HepG2 (cell line): ENCODE measurements at regions not wholly inside any gene's neighbourhood (a gene's known extent, or its start where the extent isn't known, plus 50 kb on each side); places are given as distances from the start of the nearest gene placed in this dataset.
A peak's percentile ranks its signal among the peaks of the same experiment; 100 is the strongest.

Experiments used
- ATAC-seq: fragments of 200-7000 bp; cut with Tn5 transposase; 3 replicates; pipeline ENCODE4 v1.9.1; 2020; ENCODE audit warnings: mild to moderate bottlenecking, moderate library complexity
- BruUV-seq: library from RNA; stranded (reverse); fragments of 400-500 nt; replicated peaks from 2 replicates; lab custom pipeline; 2021; lab: Mats Ljungman, UMichigan
- CTCF ChIA-PET: fragments of 300-600 bp; formaldehyde crosslinking; extraction: SDS; loops from one replicate; lab custom pipeline; 2021; ENCODE audit warnings: low total read pairs, inconsistent platforms, low intra/inter-chr PET ratio; lab: Yijun Ruan, JAX
- POLR2A ChIA-PET: fragments of 350-600 bp; sonication (Branson Sonifier 250); formaldehyde crosslinking; loops from one replicate; lab custom pipeline; 2020; ENCODE audit warnings: antibody characterized with exemption, inconsistent platforms; lab: Yijun Ruan, JAX
- DNase-seq: peaks from one replicate; pipeline ENCODE4 v3.0.0-alpha.2; 2015; ENCODE audit warnings: low spot score
- FAIRE-seq: peaks from 3 replicates; lab custom pipeline; 2011; peaks lifted over from hg19 to GRCh38; lab: Jason Lieb, UNC
- H2AFZ ChIP-seq: one replicate; pipeline ENCODE4 v1.6.1; 2011; ENCODE audit warnings: low read length, inconsistent platforms
- H3K27ac ChIP-seq: fragments of 300-600 bp; 3 replicates; pipeline ENCODE4 v1.8.0; 2011; ENCODE audit warnings: mixed run types, mild to moderate bottlenecking, mixed read lengths, low read length, inconsistent platforms; ENCODE audit not compliant: insufficient read depth; ENCODE audit errors: extremely low read length
- H3K27me3 ChIP-seq, 2 experiments: fragments of 200-600 bp in 1 of 2; 2 replicates in 1 of 2; 3 replicates in 1 of 2; pipeline versions ENCODE4 v1.6.0 to v1.8.0; 2011; ENCODE audit warnings: low read length in 2 of 2, mild to moderate bottlenecking in 2 of 2, moderate library complexity in 2 of 2, inconsistent platforms in 1 of 2; ENCODE audit not compliant: insufficient read depth in 2 of 2, control insufficient read depth in 1 of 2
- H3K36me3 ChIP-seq, 2 experiments: fragments of 200-600 bp in 1 of 2; replicated peaks in 1 of 2; 2 replicates in 1 of 2; 3 replicates in 1 of 2; pipeline versions ENCODE4 v1.5.1 to v1.8.0; 2011; ENCODE audit warnings: low read length in 2 of 2, inconsistent platforms in 1 of 2; ENCODE audit not compliant: insufficient read depth in 2 of 2, control insufficient read depth in 1 of 2
- H3K4me1 ChIP-seq: 2 replicates; pipeline ENCODE4 v1.5.1; 2012; ENCODE audit warnings: low read length, inconsistent platforms; ENCODE audit not compliant: insufficient read depth
- H3K4me2 ChIP-seq: 2 replicates; pipeline ENCODE4 v1.6.0; 2011; ENCODE audit warnings: low read depth, low read length, inconsistent platforms
- H3K4me3 ChIP-seq, 3 experiments: fragments of 200-600 bp in 1 of 3; sonication (generic), shearing (Covaris generic) in 1 of 3; replicated peaks in 1 of 3; 2 replicates each; pipeline ENCODE4 v1.5.1; 2011 to 2016; ENCODE audit warnings: low read length in 3 of 3, inconsistent platforms in 2 of 3, low read depth in 2 of 3, mild to moderate bottlenecking in 2 of 3, control low read depth in 1 of 3, mixed read lengths in 1 of 3; ENCODE audit not compliant: insufficient read depth in 1 of 3
- H3K79me2 ChIP-seq: one replicate; pipeline ENCODE4 v1.6.1; 2011; ENCODE audit warnings: low read length, inconsistent platforms; ENCODE audit not compliant: insufficient read depth
- H3K9ac ChIP-seq: 2 replicates; pipeline ENCODE4 v1.6.0; 2011; ENCODE audit warnings: mild to moderate bottlenecking, low read depth, low read length, inconsistent platforms; ENCODE audit not compliant: insufficient read depth
- H3K9me3 ChIP-seq: 2 replicates; pipeline ENCODE4 v1.5.1; 2012; ENCODE audit warnings: mild to moderate bottlenecking, low read length
- H4K20me1 ChIP-seq: 2 replicates; pipeline ENCODE4 v1.6.0; 2011; ENCODE audit warnings: inconsistent platforms, mild to moderate bottlenecking, low read length, moderate library complexity; ENCODE audit not compliant: insufficient read depth
- AKAP8 ChIP-seq: sonication (generic); formaldehyde crosslinking; IDR thresholded peaks from 2 replicates; pipeline ENCODE4 v1.5.1; 2020; ENCODE audit warnings: mild to moderate bottlenecking, missing genetic modification reagents
- ATF7 ChIP-seq, 2 experiments: fragments of 450-650 bp in 1 of 2; sonication (generic) in 1 of 2; formaldehyde crosslinking in 1 of 2; IDR thresholded peaks; 2 replicates each; pipeline versions ENCODE4 v1.4.0 to v1.6.1; 2016 to 2020; ENCODE audit warnings: antibody characterized with exemption in 1 of 2, mild to moderate bottlenecking in 1 of 2, missing genetic modification reagents in 1 of 2
- CEBPB ChIP-seq: IDR thresholded peaks from 2 replicates; pipeline ENCODE4 v1.6.1; 2011; ENCODE audit warnings: low read depth, low read length, improper control_type of control experiment, borderline replicate concordance
- CEBPG ChIP-seq: IDR thresholded peaks from 2 replicates; pipeline ENCODE4 v1.6.1; 2016
- CREB1 ChIP-seq, 2 experiments: fragments of 450-650 bp in 1 of 2; IDR thresholded peaks; 2 replicates each; pipeline ENCODE4 v1.6.1; 2016 to 2017; ENCODE audit warnings: control low read depth in 1 of 2, mild to moderate bottlenecking in 1 of 2, missing compliant biosample characterization in 1 of 2, missing genetic modification characterization in 1 of 2
- GATAD2A ChIP-seq: IDR thresholded peaks from 2 replicates; pipeline ENCODE4 v1.6.1; 2016
- HBP1 ChIP-seq: IDR thresholded peaks from 2 replicates; pipeline ENCODE4 v1.6.1; 2016; ENCODE audit warnings: low read depth, control low read depth
- PRMT3 ChIP-seq: sonication (generic); formaldehyde crosslinking; IDR thresholded peaks from 2 replicates; pipeline ENCODE4 v1.8.1; 2022; ENCODE audit warnings: low read depth, mild to moderate bottlenecking, moderate library complexity, missing genetic modification reagents, borderline replicate concordance
- RBM22 ChIP-seq: fragments of 200-400 bp; formaldehyde crosslinking; optimal IDR thresholded peaks from 2 replicates; pipeline ENCODE3; 2017; ENCODE audit warnings: mild to moderate bottlenecking, low read length, moderate library complexity
- ZNF3 ChIP-seq: IDR thresholded peaks from 2 replicates; pipeline ENCODE4 v1.7.0; 2017; ENCODE audit warnings: inconsistent platforms
- ZNF546 ChIP-seq: sonication (generic); formaldehyde crosslinking; conservative IDR thresholded peaks from 2 replicates; pipeline ENCODE4 v1.8.1; 2023; ENCODE audit warnings: mild to moderate bottlenecking, missing genetic modification reagents
- ZNF629 ChIP-seq: sonication (generic); formaldehyde crosslinking; conservative IDR thresholded peaks from 2 replicates; pipeline ENCODE4 v1.5.0; 2020; ENCODE audit warnings: missing genetic modification reagents
- WGBS: methylation state at CpG from one replicate; pipeline ENCODE4 v1.1.6; 2017; ENCODE audit warnings: low lambda C conversion rate; 5-methylcytosine and 5-hydroxymethylcytosine counted together
- in situ Hi-C: cut with HindIII; loops from 2 replicates; pipeline ENCODE4 v1.10.0; 2017; ENCODE audit warnings: low pct_unique_long_range_greater_than_20kb; ENCODE audit not compliant: extremely low pct_ligation_motif_present
- intact Hi-C: fragments of 100-400 bp; cut with micrococcal nuclease; formaldehyde crosslinking; loops from one replicate; pipeline ENCODE4 v1.10.0; 2022; ENCODE audit not compliant: unreplicated experiment

GRCh38 chr21:17451364-17451891, 61.4 kb upstream of the CXADR start:
- peak; percentile 28 for DNase-seq
- H3K9ac ChIP-seq = no peak overlapping the region
- H3K4me1 ChIP-seq = peaks cover 46% of the 10 kb centered on the region
- 48% methylated on average over 4 of the region's 4 CpGs for WGBS
- CTCF ChIA-PET = no interaction called here
- TF ChIP-seq CEBPB (peak; percentile 86), ZNF3 (CRISPR knock-in tag) (no peak), CEBPG (CRISPR knock-in tag) (peak; percentile 64), CREB1 (IDR thresholded peaks at IDR 0.05) (peak; percentile 90), CREB1 (CRISPR knock-in tag; IDR thresholded peaks at IDR 0.05) (no peak), ZNF629 (CRISPR knock-in tag) (no peak), HBP1 (no peak), RBM22 (no peak), ZNF546 (CRISPR knock-in tag) (no peak), PRMT3 (CRISPR knock-in tag) (no peak), ATF7 (IDR thresholded peaks at IDR 0.05) (peak; percentile 91), ATF7 (CRISPR knock-in tag; IDR thresholded peaks at IDR 0.05) (no peak), AKAP8 (no peak), GATAD2A (0 out of 2 replicates have a peak, but pooled peaks have one; percentile 19)
- no TSS peak for BruUV-seq
- no peak for FAIRE-seq
- no peaks in the 10 kb centered on the region for H3K79me2 ChIP-seq
- ATAC-seq = no peak
- H2AFZ ChIP-seq = no peak overlapping the region
- H3K9me3 ChIP-seq = no peaks in the 10 kb centered on the region
- H3K36me3 ChIP-seq = no peaks in the 10 kb centered on the region
- no peak overlapping the region for H3K4me3 ChIP-seq
- in situ Hi-C loops (no loop called here), intact Hi-C loops (no loop called here)
- no peaks in the 10 kb centered on the region for H3K27me3 ChIP-seq
- peak overlapping the region; percentile 3 for H3K27ac ChIP-seq
- no peaks in the 10 kb centered on the region for H4K20me1 ChIP-seq
- POLR2A ChIA-PET = interaction anchor here (0.6 kb wide), 1 partner anchor 53 kb away, joined by 3 read pairs; no protein-coding TSS in a partner anchor
- peak overlapping the region; percentile 21 for H3K4me2 ChIP-seq
